Non-pigmented ciliary epithelial cell (primary cell): ENCODE measurements at regions not wholly inside any gene's neighbourhood (a gene's known extent, or its start where the extent isn't known, plus 50 kb on each side); places are given as distances from the start of the nearest gene placed in this dataset.

Source experiments
- DNase-seq: peaks from one replicate; pipeline ENCODE4 v3.0.0-alpha.2; 2010; ENCODE audit warnings: low read depth

GRCh38 chr5:165565911-165566310, 2060.5 kb downstream of the MAT2B start:
- no peak for DNase-seq

GRCh38 chr5:165569551-165569950, 2064.1 kb downstream of the MAT2B start:
- no peak for DNase-seq

- DNase-seq = no peak
Measured at GRCh38 chr5:165573445-165573844, 2068.0 kb downstream of the MAT2B start.

- no peak for DNase-seq
Measured at GRCh38 chr5:165574100-165574499, 2068.7 kb downstream of the MAT2B start.

GRCh38 chr5:165576678-165577275, 2071.4 kb downstream of the MAT2B start:
- no peak for DNase-seq

- DNase-seq = no peak
Measured at GRCh38 chr5:165579911-165580310, 2074.5 kb downstream of the MAT2B start.

GRCh38 chr5:165594693-165595092, 2089.3 kb downstream of the MAT2B start:
- DNase-seq = no peak

- DNase-seq = no peak
Measured at GRCh38 chr5:165602529-165602928, 2097.1 kb downstream of the MAT2B start.

- DNase-seq = no peak
Measured at GRCh38 chr5:165607026-165607425, 2101.6 kb downstream of the MAT2B start.

- DNase-seq = no peak
Measured at GRCh38 chr5:165609871-165610270, 2104.5 kb downstream of the MAT2B start.

GRCh38 chr5:165616490-165617405, 2111.3 kb downstream of the MAT2B start:
- DNase-seq = no peak

- DNase-seq = no peak
Measured at GRCh38 chr5:165617491-165617890, 2112.1 kb downstream of the MAT2B start.

GRCh38 chr5:165620394-165620793, 2115.0 kb downstream of the MAT2B start:
- DNase-seq = no peak

GRCh38 chr5:165622864-165623536, 2117.6 kb downstream of the MAT2B start:
- DNase-seq = no peak

GRCh38 chr5:165624166-165624946, 2118.9 kb downstream of the MAT2B start:
- DNase-seq = no peak

- no peak for DNase-seq
Measured at GRCh38 chr5:165626161-165626560, 2120.7 kb downstream of the MAT2B start.

GRCh38 chr5:165627548-165628170, 2122.2 kb downstream of the MAT2B start:
- DNase-seq = no peak

- DNase-seq = peak; percentile 14
Measured at GRCh38 chr5:165630261-165630778, 2124.9 kb downstream of the MAT2B start.

- no peak for DNase-seq
Measured at GRCh38 chr5:165631235-165631634, 2125.8 kb downstream of the MAT2B start.

- DNase-seq = no peak
Measured at GRCh38 chr5:165642366-165642765, 2136.9 kb downstream of the MAT2B start.

- no peak for DNase-seq
Measured at GRCh38 chr5:165665735-165666400, 2160.4 kb downstream of the MAT2B start.
